ENCODE measurements at regions not wholly inside any gene's neighbourhood (a gene's known extent, or its start where the extent isn't known, plus 50 kb on each side); places are given as distances from the start of the nearest gene placed in this dataset.
"Not testable (repeated sequence)": the region's sequence is repeated elsewhere in the genome, so short reads cannot be mapped to it uniquely, and the experiment has no call there.

DNA sequence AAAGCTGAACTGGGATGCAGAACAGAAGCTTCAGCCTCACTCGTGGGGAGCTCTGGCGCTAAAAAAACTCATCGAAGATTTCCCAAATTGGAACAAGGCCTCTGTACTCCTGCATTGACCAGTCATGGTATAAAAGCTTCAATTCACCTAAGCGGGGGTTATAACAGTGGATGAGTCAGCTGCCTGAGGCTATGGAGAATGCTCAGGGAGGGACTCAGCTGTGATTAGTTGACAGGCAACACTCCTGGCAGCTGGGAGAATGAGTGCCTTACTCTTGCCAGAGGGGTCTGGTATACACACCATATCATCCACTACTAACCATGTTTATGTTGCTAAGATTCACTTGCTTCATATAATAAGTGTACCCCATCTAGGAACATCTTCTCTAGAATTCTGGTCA lies 350.6 kb upstream of the VRK2 start:
- H3K9me3 ChIP-seq (ENCODE audit: control insufficient read depth, low read length, poor library complexity, severe bottlenecking) = no peaks in the 10 kb centered on the region
- ATAC-seq = no peak
- no peaks in the 10 kb centered on the region for H3K27me3 Mint-ChIP-seq
- H3K4me3 Mint-ChIP-seq = no peak overlapping the region
- no peaks in the 10 kb centered on the region for H3K4me1 Mint-ChIP-seq
- H3K36me3 Mint-ChIP-seq (ENCODE audit: low read depth) = no peaks in the 10 kb centered on the region
- no peak for DNase-seq
- H3K27ac Mint-ChIP-seq = no peak overlapping the region

DNA sequence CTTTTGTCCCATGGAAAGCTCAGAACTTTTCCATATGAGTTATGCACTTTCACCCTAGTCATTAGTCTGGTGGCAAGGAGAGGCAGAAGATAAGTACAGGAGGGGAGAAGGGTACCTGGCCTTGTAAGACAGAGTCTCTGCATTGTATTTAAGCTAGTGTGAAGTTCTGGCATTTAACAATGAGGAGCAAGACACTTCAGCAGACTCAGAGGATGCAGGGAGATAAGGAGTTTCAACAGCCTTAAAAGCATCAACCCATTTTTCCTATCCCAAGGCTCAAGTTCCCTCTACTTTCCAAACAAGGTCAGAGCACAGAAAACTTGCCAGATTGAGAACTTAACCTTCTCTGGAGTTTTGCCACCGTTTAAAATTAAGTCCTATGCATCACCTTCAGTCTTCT lies 348.2 kb upstream of the VRK2 start:
- no peak overlapping the region for H3K27ac Mint-ChIP-seq
- DNase-seq (no peak), ATAC-seq (no peak)
- no peaks in the 10 kb centered on the region for H3K36me3 Mint-ChIP-seq (ENCODE audit: low read depth)
- no peaks in the 10 kb centered on the region for H3K9me3 ChIP-seq (ENCODE audit: control insufficient read depth, low read length, poor library complexity, severe bottlenecking)
- H3K4me3 Mint-ChIP-seq = no peak overlapping the region
- no peaks in the 10 kb centered on the region for H3K4me1 Mint-ChIP-seq
- H3K27me3 Mint-ChIP-seq = no peaks in the 10 kb centered on the region

DNA sequence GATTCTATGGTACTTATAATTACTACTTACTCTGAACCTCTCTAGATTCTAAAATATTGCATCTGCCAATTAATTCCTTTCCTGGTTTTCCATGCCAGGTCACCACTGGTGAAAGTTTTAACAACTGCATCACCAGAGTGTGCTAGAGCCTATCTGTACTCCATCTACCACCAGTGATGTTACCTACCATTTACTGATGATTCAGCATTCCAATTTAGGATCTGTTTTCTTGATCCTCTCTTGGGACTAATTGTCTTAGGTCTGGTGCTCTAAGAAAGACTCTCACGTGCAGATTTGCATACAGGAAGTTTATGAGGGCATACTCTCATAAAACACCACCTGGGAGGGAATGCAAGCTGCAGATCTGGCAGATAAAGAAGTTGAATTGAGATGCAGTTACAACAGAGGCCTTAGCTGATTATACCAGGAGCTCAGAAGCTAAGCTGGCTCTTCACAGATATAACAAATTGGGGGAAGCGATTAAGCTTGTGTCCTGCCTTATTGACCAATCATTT lies 347.6 kb upstream of the VRK2 start:
- Mint-ChIP-seq H3K4me1 (no peaks in the 10 kb centered on the region), H3K4me3 (no peak overlapping the region), H3K27ac (no peak overlapping the region), H3K36me3 (ENCODE audit: low read depth) (no peaks in the 10 kb centered on the region), H3K27me3 (no peaks in the 10 kb centered on the region)
- DNase-seq (no peak), ATAC-seq (no peak)
- no peaks in the 10 kb centered on the region for H3K9me3 ChIP-seq (ENCODE audit: control insufficient read depth, low read length, poor library complexity, severe bottlenecking)

DNA sequence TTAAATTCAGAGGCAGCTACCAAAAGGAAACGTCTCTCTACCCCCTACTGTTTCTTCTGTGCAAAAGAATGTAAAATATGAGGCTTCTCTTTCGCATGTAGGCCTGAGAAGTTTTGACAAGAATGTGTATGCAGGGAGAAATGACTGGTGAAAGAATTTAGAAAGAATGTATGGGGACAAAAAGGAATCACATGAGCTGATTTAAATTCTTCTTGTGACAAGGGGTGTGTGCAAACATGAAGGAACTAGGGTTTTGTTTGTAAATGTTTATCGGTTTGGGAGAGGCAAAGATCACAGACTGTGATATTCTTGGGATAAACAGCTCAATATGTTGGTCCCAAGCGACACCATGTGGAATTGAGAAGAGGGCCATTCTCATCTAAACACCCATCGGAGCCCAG lies 345.2 kb upstream of the VRK2 start:
- ATAC-seq (no peak), DNase-seq (no peak)
- H3K27me3 Mint-ChIP-seq = no peaks in the 10 kb centered on the region
- H3K27ac Mint-ChIP-seq = no peak overlapping the region
- H3K9me3 ChIP-seq (ENCODE audit: control insufficient read depth, low read length, poor library complexity, severe bottlenecking) = no peaks in the 10 kb centered on the region
- no peak overlapping the region for H3K4me3 Mint-ChIP-seq
- no peaks in the 10 kb centered on the region for H3K36me3 Mint-ChIP-seq (ENCODE audit: low read depth)
- H3K4me1 Mint-ChIP-seq = no peaks in the 10 kb centered on the region

DNA sequence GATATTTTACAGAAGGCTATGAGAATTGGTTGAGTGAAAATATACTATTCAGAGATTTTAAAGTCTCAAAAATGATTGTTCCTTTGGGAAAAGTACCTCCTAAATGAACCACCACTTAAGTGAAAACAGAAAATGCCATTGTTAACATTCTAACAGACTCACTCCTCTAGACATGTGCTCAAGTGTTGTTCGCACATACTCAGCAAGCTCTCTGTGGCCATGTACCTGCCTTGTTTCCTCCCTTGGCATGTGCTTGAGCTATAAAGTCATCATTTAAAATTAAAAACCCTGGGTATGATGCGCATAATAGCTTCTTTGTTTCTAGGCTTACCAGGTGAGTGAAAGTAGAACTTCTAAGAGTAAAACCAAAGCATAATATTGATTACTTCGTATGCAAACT lies 343.2 kb upstream of the VRK2 start:
- H3K9me3 ChIP-seq (ENCODE audit: control insufficient read depth, low read length, poor library complexity, severe bottlenecking) = no peaks in the 10 kb centered on the region
- Mint-ChIP-seq H3K27me3 (no peaks in the 10 kb centered on the region), H3K4me3 (no peak overlapping the region), H3K36me3 (ENCODE audit: low read depth) (no peaks in the 10 kb centered on the region), H3K4me1 (no peaks in the 10 kb centered on the region), H3K27ac (no peak overlapping the region)
- no peak for ATAC-seq
- DNase-seq = no peak

DNA sequence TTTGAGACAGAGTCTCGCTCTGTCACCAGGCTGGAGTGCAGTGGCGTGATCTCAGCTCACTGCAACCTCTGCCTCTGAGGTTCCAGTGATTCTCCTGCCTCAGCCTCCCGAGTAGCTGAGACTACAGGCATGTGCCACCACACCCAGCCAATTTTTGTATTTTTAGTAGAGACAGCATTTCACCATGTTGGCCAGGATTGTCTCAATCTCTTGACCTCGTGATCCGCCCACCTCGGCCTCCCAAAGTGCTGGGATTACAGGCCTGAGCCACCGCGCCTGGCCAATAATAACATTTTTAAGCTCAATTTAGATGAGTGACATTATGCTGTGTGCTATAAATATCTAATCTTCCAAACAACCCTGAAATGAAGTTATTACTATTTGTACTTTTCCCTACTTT lies 338.8 kb upstream of the VRK2 start:
- not testable (repeated sequence) for H3K4me3 Mint-ChIP-seq; H3K27ac Mint-ChIP-seq; ATAC-seq; H3K27me3 Mint-ChIP-seq; H3K4me1 Mint-ChIP-seq; H3K9me3 ChIP-seq (ENCODE audit: control insufficient read depth, low read length, poor library complexity, severe bottlenecking); H3K36me3 Mint-ChIP-seq (ENCODE audit: low read depth); DNase-seq

DNA sequence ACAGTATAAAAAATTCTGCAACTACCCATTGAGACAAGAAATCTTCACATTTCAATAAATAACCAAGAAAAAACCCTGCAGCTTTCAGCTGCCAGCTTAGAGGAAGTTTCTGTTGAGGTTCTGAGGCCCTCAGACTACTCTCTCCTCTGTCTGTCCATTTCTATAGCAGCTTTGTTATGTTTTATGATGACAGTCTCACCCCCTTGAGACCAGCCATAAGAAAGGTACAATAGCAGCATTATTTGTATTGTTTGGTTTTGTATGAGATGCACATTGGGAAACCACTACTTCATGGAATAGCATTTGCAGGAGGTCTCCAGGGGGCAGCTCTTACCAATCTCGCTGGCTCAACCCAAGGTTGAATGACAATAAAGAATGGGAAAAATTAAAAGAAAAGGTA lies 334.6 kb upstream of the VRK2 start:
- Mint-ChIP-seq H3K27ac (no peak overlapping the region), H3K4me1 (no peaks in the 10 kb centered on the region), H3K4me3 (no peak overlapping the region), H3K27me3 (peaks cover 7% of the 10 kb centered on the region), H3K36me3 (ENCODE audit: low read depth) (no peaks in the 10 kb centered on the region)
- no peaks in the 10 kb centered on the region for H3K9me3 ChIP-seq (ENCODE audit: control insufficient read depth, low read length, poor library complexity, severe bottlenecking)
- ATAC-seq (no peak), DNase-seq (no peak)

DNA sequence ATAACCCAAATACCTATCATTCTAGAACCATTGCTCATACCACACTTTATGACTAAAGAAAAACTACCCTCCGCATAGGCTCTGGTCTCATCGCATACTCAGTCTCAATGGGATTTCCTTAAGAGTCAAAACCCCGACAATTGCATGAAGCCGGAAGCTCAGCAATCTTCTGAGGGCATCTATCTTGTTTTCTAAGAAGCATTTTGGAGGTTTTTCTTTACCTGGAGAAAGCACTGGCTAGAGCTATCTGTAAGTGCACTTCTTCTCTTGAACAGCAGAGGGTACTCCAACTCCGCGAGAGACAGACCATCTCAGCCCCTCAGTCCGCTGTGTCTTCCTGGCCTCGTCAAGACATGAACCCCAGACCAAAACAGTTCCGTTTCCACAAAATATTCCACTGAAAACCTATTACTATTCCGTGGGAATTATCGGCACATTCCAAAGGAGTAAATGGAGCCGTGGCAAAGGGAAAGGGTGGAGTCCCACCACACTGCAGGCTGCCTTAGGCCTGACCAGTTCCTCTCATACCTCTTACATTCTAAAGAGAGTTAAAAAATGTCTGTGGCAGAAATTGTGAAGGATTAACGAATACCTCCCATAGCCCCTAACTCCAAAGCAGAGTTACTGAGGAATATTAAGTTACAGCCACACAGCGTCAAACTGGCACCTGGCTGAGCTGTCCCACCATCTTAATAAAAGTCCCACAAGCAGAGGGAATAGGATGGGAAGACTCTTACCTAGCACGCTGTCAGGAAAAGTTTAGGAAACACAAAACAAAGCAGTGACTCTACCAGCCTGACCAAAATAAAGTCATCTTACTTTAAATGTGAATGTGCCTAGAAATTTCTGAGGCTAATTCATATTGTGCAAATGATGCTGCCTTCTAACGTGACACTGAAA lies 325.6 kb upstream of the VRK2 start:
- Mint-ChIP-seq H3K36me3 (ENCODE audit: low read depth) (no peaks in the 10 kb centered on the region), H3K4me3 (peak overlapping the region; percentile 33), H3K27me3 (no peaks in the 10 kb centered on the region), H3K27ac (no peak overlapping the region), H3K4me1 (peaks cover 4% of the 10 kb centered on the region)
- H3K9me3 ChIP-seq (ENCODE audit: control insufficient read depth, low read length, poor library complexity, severe bottlenecking) = no peaks in the 10 kb centered on the region
- no peak for DNase-seq
- peak; percentile 78 for ATAC-seq

DNA sequence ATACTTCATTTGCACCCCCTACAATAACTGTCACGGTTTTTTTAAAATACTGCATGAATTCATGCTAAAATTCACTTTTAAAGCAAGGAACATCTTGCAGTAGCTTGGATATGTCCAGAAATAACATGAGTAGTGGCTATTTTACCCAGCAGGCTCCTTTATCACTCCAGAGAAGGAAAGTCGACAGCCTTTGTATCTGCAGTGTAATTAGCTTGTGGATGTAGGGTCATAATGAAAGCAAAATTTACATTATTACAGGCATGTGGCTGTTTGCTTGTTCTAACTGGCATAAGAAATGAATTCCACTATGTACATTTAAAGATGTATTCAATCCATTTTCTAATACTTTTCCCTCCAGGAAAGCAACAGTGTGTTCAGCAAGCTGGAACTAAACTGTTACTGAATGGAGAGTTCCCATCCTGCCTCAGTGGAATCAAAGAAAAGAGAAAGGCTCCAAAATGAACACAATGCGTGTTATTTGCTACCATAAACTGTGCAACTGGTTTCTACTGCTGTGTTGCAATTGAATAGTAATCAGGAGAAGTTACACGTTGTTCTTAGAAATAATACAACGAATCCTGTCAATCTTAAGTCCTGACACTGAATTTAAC lies 321.2 kb upstream of the VRK2 start:
- H3K27me3 Mint-ChIP-seq = no peaks in the 10 kb centered on the region
- no peaks in the 10 kb centered on the region for H3K9me3 ChIP-seq (ENCODE audit: control insufficient read depth, low read length, poor library complexity, severe bottlenecking)
- no peak for ATAC-seq
- H3K4me3 Mint-ChIP-seq = no peak overlapping the region
- H3K36me3 Mint-ChIP-seq (ENCODE audit: low read depth) = no peaks in the 10 kb centered on the region
- no peaks in the 10 kb centered on the region for H3K4me1 Mint-ChIP-seq
- no peak overlapping the region for H3K27ac Mint-ChIP-seq
- no peak for DNase-seq

DNA sequence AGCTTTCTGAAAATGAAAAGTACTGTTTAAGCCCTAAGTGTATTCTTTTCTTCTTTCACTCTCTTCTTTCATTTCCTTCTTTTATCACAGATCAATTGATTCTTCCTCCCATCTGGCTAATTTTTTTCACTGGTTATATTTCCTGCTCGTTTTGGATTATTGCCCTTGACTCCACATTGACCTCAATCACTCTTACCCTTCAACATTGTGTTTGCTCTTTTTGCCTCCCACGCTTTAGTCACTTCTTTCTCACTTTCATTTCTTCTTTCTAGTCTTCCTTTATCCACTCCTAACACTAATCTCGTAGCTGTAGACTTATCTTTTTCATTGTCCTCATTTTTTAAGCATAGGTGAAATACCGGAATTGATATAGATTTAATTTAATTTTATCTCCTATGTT lies 320.3 kb upstream of the VRK2 start:
- no peak overlapping the region for H3K27ac Mint-ChIP-seq
- no peak overlapping the region for H3K4me3 Mint-ChIP-seq
- no peaks in the 10 kb centered on the region for H3K9me3 ChIP-seq (ENCODE audit: control insufficient read depth, low read length, poor library complexity, severe bottlenecking)
- H3K27me3 Mint-ChIP-seq = no peaks in the 10 kb centered on the region
- ATAC-seq (no peak), DNase-seq (no peak)
- no peaks in the 10 kb centered on the region for H3K4me1 Mint-ChIP-seq
- H3K36me3 Mint-ChIP-seq (ENCODE audit: low read depth) = no peaks in the 10 kb centered on the region

DNA sequence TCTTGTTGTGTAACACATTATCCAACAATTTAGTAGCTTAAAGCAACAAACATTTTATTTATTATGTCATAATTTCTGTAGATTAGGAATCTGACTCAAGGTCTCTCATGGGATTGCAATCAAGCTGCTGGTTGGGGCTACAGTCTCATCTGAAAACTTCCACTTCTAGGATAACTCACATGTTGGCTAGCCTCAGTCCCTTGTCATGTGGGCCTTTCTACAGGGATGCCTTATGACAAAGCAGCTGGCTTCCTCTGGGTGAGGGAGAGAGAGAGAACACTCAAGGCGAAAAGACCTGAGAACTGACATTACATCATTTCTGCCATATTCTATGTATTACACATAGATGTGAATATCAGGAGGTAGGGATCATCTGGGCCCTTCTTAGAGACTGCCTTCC lies 317.9 kb upstream of the VRK2 start:
- no peaks in the 10 kb centered on the region for H3K36me3 Mint-ChIP-seq (ENCODE audit: low read depth)
- H3K27me3 Mint-ChIP-seq = no peaks in the 10 kb centered on the region
- DNase-seq (no peak), ATAC-seq (no peak)
- no peaks in the 10 kb centered on the region for H3K4me1 Mint-ChIP-seq
- H3K27ac Mint-ChIP-seq = no peak overlapping the region
- no peak overlapping the region for H3K4me3 Mint-ChIP-seq
- H3K9me3 ChIP-seq (ENCODE audit: control insufficient read depth, low read length, poor library complexity, severe bottlenecking) = no peaks in the 10 kb centered on the region

DNA sequence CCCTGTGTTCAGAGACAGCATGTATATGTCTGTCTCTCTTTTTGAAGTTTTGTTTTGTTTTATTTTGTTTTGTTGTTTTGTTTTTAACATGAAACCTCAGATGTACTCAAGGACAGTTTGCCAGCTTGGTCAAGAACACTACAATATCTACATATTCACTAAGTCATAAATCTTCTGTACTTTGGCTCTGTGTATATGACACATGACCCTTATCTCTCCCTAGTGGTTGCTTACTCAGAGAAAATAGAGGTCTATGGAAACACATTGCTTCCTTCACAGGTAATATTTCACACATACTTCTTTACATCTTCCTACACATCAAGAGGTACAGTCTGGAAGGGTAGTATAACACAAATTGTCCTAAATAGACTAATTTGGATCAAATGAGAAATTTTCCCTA lies 312.6 kb upstream of the VRK2 start:
- no peak overlapping the region for H3K27ac Mint-ChIP-seq
- no peaks in the 10 kb centered on the region for H3K27me3 Mint-ChIP-seq
- no peaks in the 10 kb centered on the region for H3K36me3 Mint-ChIP-seq (ENCODE audit: low read depth)
- no peaks in the 10 kb centered on the region for H3K4me1 Mint-ChIP-seq
- H3K4me3 Mint-ChIP-seq = no peak overlapping the region
- DNase-seq (no peak), ATAC-seq (no peak)
- H3K9me3 ChIP-seq (ENCODE audit: control insufficient read depth, low read length, poor library complexity, severe bottlenecking) = no peaks in the 10 kb centered on the region

DNA sequence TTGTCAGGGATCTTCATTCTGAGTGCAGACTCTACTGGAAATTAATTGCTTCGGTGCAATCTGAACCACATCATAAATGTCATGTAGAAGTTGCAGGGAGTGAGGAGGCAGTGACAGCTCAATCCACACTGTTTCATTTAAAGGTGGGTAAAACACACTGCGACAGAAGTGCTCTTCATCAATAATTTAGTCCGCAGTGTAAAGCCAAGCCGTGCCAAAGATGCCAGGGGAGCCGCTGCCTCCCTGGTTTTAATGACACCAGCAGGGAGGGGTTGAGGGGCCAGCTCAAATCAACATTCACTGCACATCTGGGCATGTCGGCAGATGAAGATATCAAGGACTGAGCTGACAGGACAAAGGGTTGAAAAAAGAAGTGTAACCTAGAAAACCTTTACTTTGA lies 305.7 kb upstream of the VRK2 start:
- no peaks in the 10 kb centered on the region for H3K4me1 Mint-ChIP-seq
- H3K9me3 ChIP-seq (ENCODE audit: control insufficient read depth, low read length, poor library complexity, severe bottlenecking) = no peaks in the 10 kb centered on the region
- ATAC-seq (no peak), DNase-seq (no peak)
- no peak overlapping the region for H3K27ac Mint-ChIP-seq
- H3K27me3 Mint-ChIP-seq = peaks cover 8% of the 10 kb centered on the region
- no peak overlapping the region for H3K4me3 Mint-ChIP-seq
- no peaks in the 10 kb centered on the region for H3K36me3 Mint-ChIP-seq (ENCODE audit: low read depth)

DNA sequence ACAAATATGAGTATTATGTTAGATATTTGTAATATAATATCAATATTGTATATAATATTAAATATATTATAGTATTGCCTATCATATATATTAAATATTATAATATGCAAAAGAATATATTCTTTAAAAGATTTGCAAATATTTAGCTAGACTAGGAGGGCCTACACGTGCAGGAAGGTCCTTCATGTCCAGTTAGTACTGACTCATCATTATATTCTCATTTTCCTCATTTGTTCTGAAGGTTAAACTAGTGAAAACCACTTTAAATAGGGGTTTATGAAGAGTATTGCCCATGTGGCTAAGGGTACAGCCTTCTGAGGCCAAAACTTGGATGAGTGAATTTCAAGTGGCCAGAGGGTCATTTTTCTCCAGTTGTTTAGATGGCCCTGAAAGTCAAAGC lies 293.0 kb upstream of the VRK2 start:
- no peak overlapping the region for H3K4me3 Mint-ChIP-seq
- H3K9me3 ChIP-seq (ENCODE audit: control insufficient read depth, low read length, poor library complexity, severe bottlenecking) = no peaks in the 10 kb centered on the region
- H3K27ac Mint-ChIP-seq = no peak overlapping the region
- H3K36me3 Mint-ChIP-seq (ENCODE audit: low read depth) = peaks cover 2% of the 10 kb centered on the region
- no peaks in the 10 kb centered on the region for H3K4me1 Mint-ChIP-seq
- no peak for DNase-seq
- H3K27me3 Mint-ChIP-seq = peaks cover 22% of the 10 kb centered on the region
- ATAC-seq = no peak

Measured in T-helper 17 cell (primary cell).